Left ventricle myocardium inferior (tissue), 1 donor: ENCODE measurements at regions not wholly inside any gene's neighbourhood (a gene's known extent, or its start where the extent isn't known, plus 50 kb on each side); places are given as distances from the start of the nearest gene placed in this dataset.

Source experiments
- DNase-seq: peaks from one replicate; pipeline ENCODE4 v3.0.0-alpha.2; 2020
- H3K27ac ChIP-seq: fragments of 200-600 bp; replicated peaks from 2 replicates; pipeline ENCODE4 v1.8.0; 2021
- H3K27me3 ChIP-seq: fragments of 200-600 bp; 2 replicates; pipeline ENCODE4 v1.8.0; 2021; ENCODE audit warnings: low read depth
- H3K36me3 ChIP-seq: fragments of 200-600 bp; 2 replicates; pipeline ENCODE4 v1.8.0; 2021
- H3K4me1 ChIP-seq: fragments of 200-600 bp; 2 replicates; pipeline ENCODE4 v1.8.0; 2021
- H3K4me3 ChIP-seq: fragments of 200-600 bp; 2 replicates; pipeline ENCODE4 v1.8.0; 2021; ENCODE audit warnings: mild to moderate bottlenecking, moderate library complexity
- H3K9me3 ChIP-seq: fragments of 200-600 bp; replicated peaks from 2 replicates; pipeline ENCODE4 v1.8.0; 2021
- CTCF ChIP-seq: fragments of 200-600 bp; IDR thresholded peaks from 2 replicates; pipeline ENCODE4 v1.8.0; 2021; ENCODE audit warnings: antibody characterized with exemption, mild to moderate bottlenecking, borderline replicate concordance
- intact Hi-C: fragments of 100-400 bp; cut with micrococcal nuclease; formaldehyde crosslinking; loops from one replicate; pipeline ENCODE4 v1.11.0; 2022
- donor health status: DM: no; HTN: yes; CAD: no; lungs with severe emphysema.

- Histone ChIP-seq H3K27me3 (peaks cover 54% of the 10 kb centered on the region), H3K9me3 (no peaks in the 10 kb centered on the region), H3K4me3 (no peak overlapping the region), H3K4me1 (peaks cover 12% of the 10 kb centered on the region), H3K36me3 (no peaks in the 10 kb centered on the region), H3K27ac (no peak overlapping the region)
- DNase-seq, result no peak
- TF ChIP-seq CTCF, result no peak
- intact Hi-C loops, result no loop called here
These were observed 150.6 kb upstream of the CADM1 start for GRCh38 chr11:115654792-115655191.

GRCh38 chr11:115653926-115654325 lies 149.7 kb upstream of the CADM1 start:
- H3K9me3 ChIP-seq, result no peaks in the 10 kb centered on the region
- intact Hi-C loops, result no loop called here
- no peaks in the 10 kb centered on the region for H3K36me3 ChIP-seq
- no peak for DNase-seq
- no peak overlapping the region for H3K4me3 ChIP-seq
- peaks cover 3% of the 10 kb centered on the region for H3K4me1 ChIP-seq
- H3K27me3 ChIP-seq, result peaks cover 46% of the 10 kb centered on the region
- H3K27ac ChIP-seq, result no peak overlapping the region
- no peak for TF ChIP-seq CTCF

- TF ChIP-seq CTCF, result no peak
- Histone ChIP-seq H3K4me3 (no peak overlapping the region), H3K4me1 (no peaks in the 10 kb centered on the region), H3K36me3 (no peaks in the 10 kb centered on the region), H3K27me3 (peaks cover 37% of the 10 kb centered on the region), H3K9me3 (no peaks in the 10 kb centered on the region), H3K27ac (no peak overlapping the region)
- intact Hi-C loops, result no loop called here
- DNase-seq, result no peak
These were observed 148.9 kb upstream of the CADM1 start for GRCh38 chr11:115653076-115653475.

GRCh38 chr11:115652496-115652895 lies 148.3 kb upstream of the CADM1 start:
- Histone ChIP-seq H3K4me3 (no peak overlapping the region), H3K27ac (no peak overlapping the region), H3K27me3 (peaks cover 35% of the 10 kb centered on the region), H3K9me3 (no peaks in the 10 kb centered on the region), H3K4me1 (no peaks in the 10 kb centered on the region), H3K36me3 (no peaks in the 10 kb centered on the region)
- intact Hi-C loops, result no loop called here
- no peak for DNase-seq
- no peak for TF ChIP-seq CTCF

- H3K4me1 ChIP-seq, result no peaks in the 10 kb centered on the region
- intact Hi-C loops, result no loop called here
- no peak overlapping the region for H3K27ac ChIP-seq
- H3K4me3 ChIP-seq, result no peak overlapping the region
- DNase-seq, result no peak
- TF ChIP-seq CTCF, result no peak
- no peaks in the 10 kb centered on the region for H3K36me3 ChIP-seq
- no peaks in the 10 kb centered on the region for H3K9me3 ChIP-seq
- peaks cover 35% of the 10 kb centered on the region for H3K27me3 ChIP-seq
These were observed 147.9 kb upstream of the CADM1 start for GRCh38 chr11:115652094-115652493.

- Histone ChIP-seq H3K4me3 (no peak overlapping the region), H3K27ac (no peak overlapping the region), H3K36me3 (no peaks in the 10 kb centered on the region), H3K4me1 (no peaks in the 10 kb centered on the region), H3K9me3 (no peaks in the 10 kb centered on the region), H3K27me3 (peaks cover 48% of the 10 kb centered on the region)
- no peak for DNase-seq
- no peak for TF ChIP-seq CTCF
- intact Hi-C loops, result no loop called here
These were observed 145.2 kb upstream of the CADM1 start for GRCh38 chr11:115649461-115649860.
